ENCODE measurements at regions not wholly inside any gene's neighbourhood (a gene's known extent, or its start where the extent isn't known, plus 50 kb on each side); places are given as distances from the start of the nearest gene placed in this dataset.
"Not testable (repeated sequence)": the region's sequence is repeated elsewhere in the genome, so short reads cannot be mapped to it uniquely, and the experiment has no call there.

DNA sequence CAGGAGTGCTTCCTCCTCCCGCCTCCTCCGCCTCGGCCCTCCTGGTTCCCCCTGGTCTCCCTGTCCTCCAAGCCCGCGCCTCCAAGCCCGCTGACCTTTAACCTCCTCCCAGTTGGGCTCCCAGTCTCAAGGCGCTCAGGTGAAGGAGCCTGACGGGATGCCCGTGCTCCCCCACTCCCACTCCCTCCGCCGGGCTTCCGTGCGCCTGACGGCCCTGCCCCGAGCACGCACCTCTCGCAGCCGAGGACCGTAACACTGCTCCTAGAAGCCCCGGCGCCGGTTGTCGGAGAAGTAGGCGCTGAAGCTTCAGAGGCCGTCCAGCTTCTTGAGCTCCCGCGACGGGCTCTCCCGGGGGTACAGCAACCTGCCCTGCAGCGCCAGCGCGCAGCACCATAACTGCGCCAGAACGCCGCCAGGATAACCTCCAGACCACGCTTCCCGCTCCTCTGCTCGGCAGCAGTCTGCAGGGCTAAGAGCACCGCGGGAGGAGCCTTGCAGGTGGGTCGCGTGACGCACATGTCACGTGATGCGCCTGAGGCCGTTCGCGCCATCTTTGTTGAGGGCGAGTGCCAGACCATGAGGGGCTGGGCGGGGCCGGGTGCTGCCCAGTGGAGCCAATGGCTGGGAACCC is 71.0 kb upstream of the ZNF479 start:
- Mint-ChIP-seq H3K9me3 (ENCODE audit: unreplicated experiment) (peaks cover 9% of the 10 kb centered on the region), H3K36me3 (ENCODE audit: unreplicated experiment) (no peaks in the 10 kb centered on the region), H3K4me3 (ENCODE audit: unreplicated experiment) (no peak overlapping the region), H3K4me1 (ENCODE audit: unreplicated experiment) (no peaks in the 10 kb centered on the region), H3K27ac (ENCODE audit: unreplicated experiment) (no peak overlapping the region), H3K27me3 (ENCODE audit: unreplicated experiment) (no peaks in the 10 kb centered on the region)
- DNase-seq (ENCODE audit: extremely low spot score, unreplicated experiment) = peak; percentile 84
- TF ChIP-seq, protein P1, sequence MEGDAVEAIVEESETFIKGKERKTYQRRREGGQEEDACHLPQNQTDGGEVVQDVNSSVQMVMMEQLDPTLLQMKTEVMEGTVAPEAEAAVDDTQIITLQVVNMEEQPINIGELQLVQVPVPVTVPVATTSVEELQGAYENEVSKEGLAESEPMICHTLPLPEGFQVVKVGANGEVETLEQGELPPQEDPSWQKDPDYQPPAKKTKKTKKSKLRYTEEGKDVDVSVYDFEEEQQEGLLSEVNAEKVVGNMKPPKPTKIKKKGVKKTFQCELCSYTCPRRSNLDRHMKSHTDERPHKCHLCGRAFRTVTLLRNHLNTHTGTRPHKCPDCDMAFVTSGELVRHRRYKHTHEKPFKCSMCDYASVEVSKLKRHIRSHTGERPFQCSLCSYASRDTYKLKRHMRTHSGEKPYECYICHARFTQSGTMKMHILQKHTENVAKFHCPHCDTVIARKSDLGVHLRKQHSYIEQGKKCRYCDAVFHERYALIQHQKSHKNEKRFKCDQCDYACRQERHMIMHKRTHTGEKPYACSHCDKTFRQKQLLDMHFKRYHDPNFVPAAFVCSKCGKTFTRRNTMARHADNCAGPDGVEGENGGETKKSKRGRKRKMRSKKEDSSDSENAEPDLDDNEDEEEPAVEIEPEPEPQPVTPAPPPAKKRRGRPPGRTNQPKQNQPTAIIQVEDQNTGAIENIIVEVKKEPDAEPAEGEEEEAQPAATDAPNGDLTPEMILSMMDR (IDR thresholded peaks at IDR 0.05) = no peak

DNA sequence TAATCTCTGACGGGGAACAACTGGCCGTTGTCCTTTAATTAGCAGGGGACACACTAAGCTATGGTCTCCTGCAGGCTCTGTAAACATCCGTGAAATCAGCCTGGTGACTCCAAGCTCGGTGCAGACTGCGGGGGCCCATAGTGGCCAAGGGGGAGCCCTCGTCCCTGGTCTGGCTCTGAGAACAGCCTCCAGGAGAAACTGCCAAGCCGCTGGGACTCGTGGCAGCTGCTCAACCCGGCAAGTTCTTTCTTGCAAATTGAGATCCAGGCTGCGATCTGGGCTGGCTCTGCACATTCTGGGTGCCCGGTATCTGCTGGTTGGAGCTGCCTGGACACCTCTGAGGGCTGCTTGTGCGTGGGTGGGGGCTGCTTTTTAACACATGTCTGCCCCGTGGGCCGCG is 71.6 kb upstream of the ZNF479 start:
- H3K27me3 Mint-ChIP-seq (ENCODE audit: unreplicated experiment); H3K4me3 Mint-ChIP-seq (ENCODE audit: unreplicated experiment): not testable (repeated sequence)

DNA sequence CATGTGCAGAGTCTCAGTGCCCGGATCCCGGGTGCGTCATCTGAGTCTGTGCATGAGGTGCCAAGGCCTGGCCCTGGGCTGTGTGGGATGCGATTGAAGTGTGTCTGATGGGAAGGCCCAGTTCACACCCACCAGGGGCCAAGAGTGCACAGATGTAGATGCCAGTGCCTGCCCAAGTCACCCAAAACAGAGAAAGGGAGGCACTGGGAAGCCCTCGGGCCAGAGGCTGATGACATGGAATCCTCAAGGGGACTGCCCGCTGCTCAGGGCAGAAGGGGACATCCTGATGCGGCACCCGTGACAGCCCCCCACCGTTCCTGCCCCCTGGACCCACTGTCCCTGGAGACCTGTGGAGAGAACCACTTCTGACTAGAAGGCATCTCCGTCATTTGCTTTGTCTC is 72.2 kb upstream of the ZNF479 start:
- Mint-ChIP-seq H3K4me3 (ENCODE audit: unreplicated experiment) (no peak overlapping the region), H3K27ac (ENCODE audit: unreplicated experiment) (no peak overlapping the region), H3K27me3 (ENCODE audit: unreplicated experiment) (no peaks in the 10 kb centered on the region), H3K4me1 (ENCODE audit: unreplicated experiment) (no peaks in the 10 kb centered on the region), H3K36me3 (ENCODE audit: unreplicated experiment) (no peaks in the 10 kb centered on the region), H3K9me3 (ENCODE audit: unreplicated experiment) (peaks cover 16% of the 10 kb centered on the region)
- TF ChIP-seq, protein P1 (IDR thresholded peaks at IDR 0.05) = no peak
- DNase-seq (ENCODE audit: extremely low spot score, unreplicated experiment) = peak; percentile 75

More for the DNA sequence above, 71.6 kb upstream of the ZNF479 start:
- peaks cover 13% of the 10 kb centered on the region for H3K9me3 Mint-ChIP-seq (ENCODE audit: unreplicated experiment)
- not testable (repeated sequence) for H3K36me3 Mint-ChIP-seq (ENCODE audit: unreplicated experiment); H3K4me1 Mint-ChIP-seq (ENCODE audit: unreplicated experiment); DNase-seq (ENCODE audit: extremely low spot score, unreplicated experiment); H3K27ac Mint-ChIP-seq (ENCODE audit: unreplicated experiment)

DNA sequence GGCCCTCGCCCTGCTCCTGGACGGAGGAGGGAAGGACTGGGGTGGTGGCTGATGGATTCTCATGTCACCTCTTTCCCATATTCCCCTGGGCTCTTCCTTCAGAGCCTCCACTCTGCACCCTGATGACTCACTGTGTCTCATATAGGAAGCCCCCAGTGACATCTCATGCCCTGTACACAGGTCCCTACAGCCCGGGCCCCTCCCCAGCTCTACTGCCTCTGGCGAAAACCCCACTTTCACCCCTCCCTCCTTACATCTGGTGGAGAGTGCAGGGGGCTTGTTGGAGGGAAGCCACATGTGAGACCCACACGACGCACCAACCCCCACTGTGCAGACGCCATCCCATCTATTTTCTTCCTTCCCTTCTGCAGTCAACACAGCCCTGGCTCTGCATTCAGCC is 72.8 kb upstream of the ZNF479 start:
- H3K27me3 Mint-ChIP-seq (ENCODE audit: unreplicated experiment) = no peaks in the 10 kb centered on the region
- H3K4me1 Mint-ChIP-seq (ENCODE audit: unreplicated experiment) = no peaks in the 10 kb centered on the region
- H3K36me3 Mint-ChIP-seq (ENCODE audit: unreplicated experiment) = no peaks in the 10 kb centered on the region
- DNase-seq (ENCODE audit: extremely low spot score, unreplicated experiment) = no peak
- TF ChIP-seq, protein P1 (IDR thresholded peaks at IDR 0.05) = no peak
- H3K27ac Mint-ChIP-seq (ENCODE audit: unreplicated experiment) = no peak overlapping the region
- H3K9me3 Mint-ChIP-seq (ENCODE audit: unreplicated experiment) = peaks cover 20% of the 10 kb centered on the region
- no peak overlapping the region for H3K4me3 Mint-ChIP-seq (ENCODE audit: unreplicated experiment)

DNA sequence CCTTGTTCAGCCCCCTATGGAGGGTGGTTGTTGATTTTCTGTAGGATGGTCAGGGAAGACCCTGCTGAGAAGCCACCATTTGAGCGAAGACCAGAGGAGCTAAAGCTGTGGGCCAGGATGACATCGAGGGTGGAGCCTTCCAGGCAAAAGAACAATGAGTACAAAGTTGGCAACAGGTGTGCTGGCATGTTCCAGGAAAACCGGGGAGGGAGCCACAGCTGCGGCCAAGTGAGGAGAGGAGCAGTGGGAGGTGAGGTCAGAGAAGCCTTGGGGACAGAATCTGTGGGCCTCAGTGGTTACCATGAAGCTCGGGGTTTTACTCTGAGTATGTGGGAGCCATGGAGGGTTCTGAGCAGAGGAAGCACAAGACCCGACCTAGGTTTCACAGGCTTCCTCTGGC is 75.6 kb upstream of the ZNF479 start:
- Mint-ChIP-seq H3K4me3 (ENCODE audit: unreplicated experiment) (no peak overlapping the region), H3K4me1 (ENCODE audit: unreplicated experiment) (no peaks in the 10 kb centered on the region), H3K27me3 (ENCODE audit: unreplicated experiment) (no peaks in the 10 kb centered on the region), H3K27ac (ENCODE audit: unreplicated experiment) (no peak overlapping the region), H3K36me3 (ENCODE audit: unreplicated experiment) (no peaks in the 10 kb centered on the region), H3K9me3 (ENCODE audit: unreplicated experiment) (peaks cover 22% of the 10 kb centered on the region)
- TF ChIP-seq, protein P1 (IDR thresholded peaks at IDR 0.05) = no peak
- DNase-seq (ENCODE audit: extremely low spot score, unreplicated experiment) = peak; percentile 57

DNA sequence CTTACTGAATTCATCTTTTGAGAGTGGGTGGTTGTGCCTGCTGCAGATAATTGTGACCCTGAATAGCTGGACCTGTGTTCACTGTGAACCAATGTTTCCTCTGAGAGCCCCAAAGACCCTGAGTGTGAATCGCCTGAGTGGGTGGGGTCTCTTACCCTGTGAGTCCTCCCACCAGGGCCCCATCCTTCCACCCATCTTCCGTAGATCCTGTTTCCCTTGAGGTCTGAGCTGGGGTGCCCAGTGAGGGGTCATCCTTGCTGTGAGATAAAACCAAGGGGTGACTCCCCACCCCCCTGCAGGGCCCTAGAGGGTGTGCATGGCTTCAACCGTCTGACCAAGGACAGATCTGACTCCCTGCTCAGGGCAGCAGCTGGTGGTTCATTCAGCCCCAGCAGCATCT is 78.0 kb upstream of the ZNF479 start:
- TF ChIP-seq, protein P1 (IDR thresholded peaks at IDR 0.05) = no peak
- Mint-ChIP-seq H3K27ac (ENCODE audit: unreplicated experiment) (no peak overlapping the region), H3K4me3 (ENCODE audit: unreplicated experiment) (no peak overlapping the region), H3K4me1 (ENCODE audit: unreplicated experiment) (no peaks in the 10 kb centered on the region), H3K36me3 (ENCODE audit: unreplicated experiment) (no peaks in the 10 kb centered on the region), H3K27me3 (ENCODE audit: unreplicated experiment) (no peaks in the 10 kb centered on the region), H3K9me3 (ENCODE audit: unreplicated experiment) (peaks cover 29% of the 10 kb centered on the region)
- DNase-seq (ENCODE audit: extremely low spot score, unreplicated experiment) = peak; percentile 63
